ENCODE measurements at regions not wholly inside any gene's neighbourhood (a gene's known extent, or its start where the extent isn't known, plus 50 kb on each side); places are given as distances from the start of the nearest gene placed in this dataset.
"Not testable (repeated sequence)": the region's sequence is repeated elsewhere in the genome, so short reads cannot be mapped to it uniquely, and the experiment has no call there.

GRCh38 chr12:9364224-9365176, 156.3 kb upstream of the PZP start:
- peak; percentile 3 for DNase-seq

- no peak for DNase-seq
Observed at GRCh38 chr12:9363145-9363544, 154.9 kb upstream of the PZP start.

GRCh38 chr12:9361879-9362326, 153.7 kb upstream of the PZP start:
- DNase-seq, result no peak

GRCh38 chr12:9354009-9354754, 146.0 kb upstream of the PZP start:
- not testable (repeated sequence) for DNase-seq

GRCh38 chr12:9351136-9351535, 142.9 kb upstream of the PZP start:
- no peak for DNase-seq

GRCh38 chr12:9349888-9350885, 142.0 kb upstream of the PZP start:
- DNase-seq, result no peak

- no peak for DNase-seq
Observed at GRCh38 chr12:9348906-9349518, 140.8 kb upstream of the PZP start.

GRCh38 chr12:9347328-9348127, 139.3 kb upstream of the PZP start:
- DNase-seq, result no peak

GRCh38 chr12:9346866-9347327, 138.7 kb upstream of the PZP start:
- no peak for DNase-seq

GRCh38 chr12:9345171-9345570, 137.0 kb upstream of the PZP start:
- no peak for DNase-seq

- no peak for DNase-seq
Observed at GRCh38 chr12:9344541-9344940, 136.3 kb upstream of the PZP start.

- DNase-seq, result no peak
Observed at GRCh38 chr12:9343731-9344130, 135.5 kb upstream of the PZP start.

- no peak for DNase-seq
Observed at GRCh38 chr12:9342614-9343353, 134.6 kb upstream of the PZP start.

- no peak for DNase-seq
Observed at GRCh38 chr12:9341260-9341585, 133.0 kb upstream of the PZP start.

- no peak for DNase-seq
Observed at GRCh38 chr12:9340422-9341259, 132.4 kb upstream of the PZP start.

GRCh38 chr12:9337656-9338055, 129.5 kb upstream of the PZP start:
- DNase-seq, result no peak

- not testable (repeated sequence) for DNase-seq
Observed at GRCh38 chr12:9336375-9337011, 128.3 kb upstream of the PZP start.

- no peak for DNase-seq
Observed at GRCh38 chr12:9335867-9336266, 127.7 kb upstream of the PZP start.

GRCh38 chr12:9334964-9335363, 126.8 kb upstream of the PZP start:
- no peak for DNase-seq

Data from activated T-cell treated with anti-CD3 and anti-CD28 coated beads for 4 hours (primary cell).